ENCODE measurements at regions not wholly inside any gene's neighbourhood (a gene's known extent, or its start where the extent isn't known, plus 50 kb on each side); places are given as distances from the start of the nearest gene placed in this dataset.

DNA sequence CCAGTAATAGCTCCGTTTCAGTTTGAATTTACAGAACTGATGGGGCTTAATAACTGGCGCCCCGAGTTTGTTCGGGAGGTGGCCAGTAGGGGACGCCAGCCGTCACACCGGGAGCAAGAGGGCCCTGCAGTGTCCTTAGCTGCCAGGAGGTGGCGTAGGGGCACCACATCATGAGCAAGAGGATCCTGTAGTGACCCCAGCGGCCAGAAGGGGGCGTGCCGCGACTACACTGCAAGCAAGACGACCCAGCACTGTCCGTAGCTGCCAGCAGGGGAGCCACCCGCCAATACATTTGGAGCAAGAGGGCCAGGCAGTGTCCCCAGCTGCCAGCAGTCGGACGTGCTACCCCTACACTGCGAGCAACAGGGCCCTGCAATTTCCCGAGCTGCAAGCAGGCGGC, 663.7 kb upstream of the B3GAT1 start:
- no peaks in the 10 kb centered on the region for H3K36me3 ChIP-seq
- H3K27me3 ChIP-seq, result no peaks in the 10 kb centered on the region
- DNase-seq, result peak in 2 of 3 donors; percentile 43 to 56
- WGBS (ENCODE audit: insufficient coverage, low coverage, low lambda C conversion rate, missing lambda C conversion rate), result 21% methylated on average over 2 of the region's 20 CpGs
- TF ChIP-seq CTCF (IDR thresholded peaks at IDR 0.05) (peak; percentile 13 to 55 (median 27)), POLR2A (IDR thresholded peaks at IDR 0.05) (no peak)
- H3K4me3 ChIP-seq, result no peak overlapping the region
- no peaks in the 10 kb centered on the region for H3K4me1 ChIP-seq
- no peaks in the 10 kb centered on the region for H3K9me3 ChIP-seq
- intact Hi-C loops (cut with DNase I), result no loop called here
- peak in 3 of 4 donors; percentile 61 to 71 (median 61) for ATAC-seq
- no peak overlapping the region for H3K27ac ChIP-seq

DNA sequence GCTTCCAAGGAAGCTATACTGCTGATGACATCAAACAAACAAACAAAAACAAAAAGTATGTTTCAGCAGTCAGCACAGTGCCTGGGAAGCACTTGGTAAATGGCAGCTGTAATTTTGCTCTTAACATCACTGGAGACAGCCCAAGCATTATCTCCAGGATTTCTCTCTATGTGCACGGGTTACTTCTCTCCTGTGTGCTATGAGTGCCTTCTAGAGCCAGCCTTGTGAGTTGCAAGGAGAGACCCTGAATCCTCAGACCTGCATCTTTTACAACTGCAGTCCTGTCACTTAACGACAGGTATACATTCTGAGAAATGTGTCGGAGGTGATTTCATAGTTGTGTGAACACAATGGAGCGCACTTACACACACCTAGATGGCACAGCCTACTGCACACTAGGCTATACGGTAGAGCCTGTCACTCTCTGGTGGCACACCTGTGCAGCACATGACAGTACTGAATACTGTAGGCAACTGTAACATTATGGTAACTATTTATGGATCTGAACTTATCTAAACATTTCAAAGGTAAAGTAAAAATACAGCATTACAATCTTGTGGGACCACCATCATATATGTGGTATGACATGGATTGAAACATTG, 662.5 kb upstream of the B3GAT1 start:
- peak in 2 of 4 donors; percentile 25 to 42 for ATAC-seq
- no peaks in the 10 kb centered on the region for H3K4me1 ChIP-seq
- H3K4me3 ChIP-seq, result no peak overlapping the region
- intact Hi-C loops (cut with DNase I), result no loop called here
- TF ChIP-seq POLR2A (IDR thresholded peaks at IDR 0.05) (no peak), CTCF (IDR thresholded peaks at IDR 0.05) (peak in 1 of 4 donors; percentile 7)
- no peak overlapping the region for H3K27ac ChIP-seq
- no peaks in the 10 kb centered on the region for H3K27me3 ChIP-seq
- DNase-seq, result no peak
- H3K9me3 ChIP-seq, result no peaks in the 10 kb centered on the region
- WGBS (ENCODE audit: insufficient coverage, low coverage, low lambda C conversion rate, missing lambda C conversion rate), result 65% methylated on average over 5 of the region's 5 CpGs
- H3K36me3 ChIP-seq, result no peaks in the 10 kb centered on the region

DNA sequence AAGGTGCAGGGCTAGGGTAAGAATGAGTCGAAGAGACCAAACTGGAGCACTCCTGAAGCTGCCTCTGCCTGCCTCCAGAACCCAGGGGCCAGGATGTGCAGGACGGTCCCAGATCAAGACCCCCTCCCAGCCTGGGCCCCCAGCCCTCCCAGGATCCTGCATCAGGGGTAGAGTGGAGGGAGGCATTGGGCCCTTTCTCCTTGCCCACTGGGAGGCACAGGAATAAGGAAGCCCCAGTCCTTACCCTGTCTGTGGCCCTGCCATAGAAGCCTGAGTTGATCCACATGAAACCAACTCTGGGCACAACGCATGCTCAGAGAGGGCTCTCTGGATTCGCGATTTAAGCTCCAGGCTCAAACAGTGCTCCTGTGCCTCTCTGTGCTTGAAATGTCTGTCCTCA, 661.8 kb upstream of the B3GAT1 start:
- no peak for DNase-seq
- intact Hi-C loops (cut with DNase I), result no loop called here
- Histone ChIP-seq H3K4me3 (no peak overlapping the region), H3K27ac (no peak overlapping the region), H3K9me3 (no peaks in the 10 kb centered on the region), H3K36me3 (no peaks in the 10 kb centered on the region), H3K27me3 (no peaks in the 10 kb centered on the region), H3K4me1 (no peaks in the 10 kb centered on the region)
- WGBS (ENCODE audit: insufficient coverage, low coverage, low lambda C conversion rate, missing lambda C conversion rate), result 54% methylated on average over 3 of the region's 5 CpGs
- ATAC-seq, result peak in 2 of 4 donors; percentile 14 to 29
- TF ChIP-seq POLR2A (IDR thresholded peaks at IDR 0.05), result no peak
- no peak for TF ChIP-seq CTCF (IDR thresholded peaks at IDR 0.05)

DNA sequence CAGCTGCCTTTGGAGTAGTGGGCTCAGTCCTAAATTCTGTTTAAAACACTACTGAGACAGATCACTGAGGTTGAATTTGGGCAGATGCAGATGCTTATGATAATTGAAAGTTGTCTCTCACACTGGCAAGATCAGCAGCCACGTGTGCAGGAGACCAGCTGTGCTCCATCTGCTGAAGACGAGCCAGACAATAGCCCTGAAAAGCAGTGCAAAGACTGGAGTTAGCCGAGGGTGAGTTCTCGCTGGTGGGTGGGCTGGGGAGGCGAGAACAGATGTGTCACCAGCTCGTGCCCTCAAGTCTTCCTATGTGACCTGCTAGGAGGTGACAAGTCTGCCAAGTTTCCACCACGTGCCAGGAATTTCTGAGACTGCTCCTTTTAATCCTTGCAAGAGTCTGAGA, 661.3 kb upstream of the B3GAT1 start:
- H3K36me3 ChIP-seq, result no peaks in the 10 kb centered on the region
- 48% methylated on average over 5 of the region's 7 CpGs for WGBS (ENCODE audit: insufficient coverage, low coverage, low lambda C conversion rate, missing lambda C conversion rate)
- no peaks in the 10 kb centered on the region for H3K4me1 ChIP-seq
- no peak for TF ChIP-seq CTCF (IDR thresholded peaks at IDR 0.05)
- TF ChIP-seq POLR2A (IDR thresholded peaks at IDR 0.05), result no peak
- ATAC-seq, result no peak
- intact Hi-C loops (cut with DNase I), result no loop called here
- DNase-seq, result no peak
- no peak overlapping the region for H3K27ac ChIP-seq
- no peak overlapping the region for H3K4me3 ChIP-seq
- H3K27me3 ChIP-seq, result no peaks in the 10 kb centered on the region
- H3K9me3 ChIP-seq, result no peaks in the 10 kb centered on the region

DNA sequence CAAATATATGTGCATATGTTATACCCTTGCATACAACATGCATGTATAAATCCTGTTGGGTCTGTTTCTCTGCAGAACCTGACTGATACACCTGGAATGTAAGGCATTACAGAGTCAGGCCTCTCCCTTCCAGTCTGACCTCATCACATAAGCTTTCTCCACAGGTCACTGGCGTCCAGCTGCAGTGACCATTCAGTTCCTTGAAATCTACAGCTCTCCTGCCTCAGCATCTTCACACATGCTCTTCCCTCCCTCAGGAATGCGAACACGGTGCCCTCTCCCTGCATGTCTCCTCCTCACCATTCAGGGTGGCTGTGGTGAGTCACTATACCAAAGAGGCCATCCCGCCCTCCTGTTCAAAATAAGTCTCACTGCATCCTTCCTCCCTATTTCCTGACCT, 657.8 kb upstream of the B3GAT1 start:
- Histone ChIP-seq H3K36me3 (no peaks in the 10 kb centered on the region), H3K4me1 (no peaks in the 10 kb centered on the region), H3K27me3 (no peaks in the 10 kb centered on the region), H3K27ac (no peak overlapping the region), H3K4me3 (no peak overlapping the region), H3K9me3 (no peaks in the 10 kb centered on the region)
- TF ChIP-seq POLR2A (IDR thresholded peaks at IDR 0.05) (no peak), CTCF (IDR thresholded peaks at IDR 0.05) (no peak)
- no peak for ATAC-seq
- 51% methylated on average over 4 of the region's 4 CpGs for WGBS (ENCODE audit: insufficient coverage, low coverage, low lambda C conversion rate, missing lambda C conversion rate)
- DNase-seq, result no peak
- intact Hi-C loops (cut with DNase I), result no loop called here

All from right lobe of liver (tissue), 6 donors.